ENCODE measurements at regions not wholly inside any gene's neighbourhood (a gene's known extent, or its start where the extent isn't known, plus 50 kb on each side); places are given as distances from the start of the nearest gene placed in this dataset.

- DNase-seq: no peak
These were observed 260.7 kb downstream of the POLR1F start for GRCh38 chr7:19448091-19448490.

GRCh38 chr7:19442016-19442785 lies 266.6 kb downstream of the POLR1F start:
- no peak for DNase-seq

GRCh38 chr7:19439517-19439916 lies 269.3 kb downstream of the POLR1F start:
- DNase-seq: no peak

- DNase-seq: no peak
These were observed 271.4 kb downstream of the POLR1F start for GRCh38 chr7:19437446-19437845.

- no peak for DNase-seq
These were observed 280.9 kb downstream of the POLR1F start for GRCh38 chr7:19427944-19428343.

- DNase-seq: no peak
These were observed 276.6 kb upstream of the FERD3L start for GRCh38 chr7:19421861-19422260.

GRCh38 chr7:19417231-19417630 lies 272.0 kb upstream of the FERD3L start:
- DNase-seq: no peak

GRCh38 chr7:19415123-19415522 lies 269.9 kb upstream of the FERD3L start:
- no peak for DNase-seq

- DNase-seq: no peak
These were observed 268.3 kb upstream of the FERD3L start for GRCh38 chr7:19413443-19413965.

GRCh38 chr7:19410691-19411090 lies 265.5 kb upstream of the FERD3L start:
- no peak for DNase-seq

GRCh38 chr7:19410106-19410505 lies 264.9 kb upstream of the FERD3L start:
- DNase-seq: no peak

GRCh38 chr7:19408706-19409220 lies 263.5 kb upstream of the FERD3L start:
- no peak for DNase-seq

GRCh38 chr7:19407270-19407669 lies 262.0 kb upstream of the FERD3L start:
- DNase-seq: no peak

GRCh38 chr7:19405541-19405940 lies 260.3 kb upstream of the FERD3L start:
- DNase-seq: no peak

GRCh38 chr7:19404912-19405329 lies 259.7 kb upstream of the FERD3L start:
- peak in 1 of 51 donors; percentile 11 for DNase-seq

- DNase-seq: no peak
These were observed 258.5 kb upstream of the FERD3L start for GRCh38 chr7:19403691-19404090.

- no peak for DNase-seq
These were observed 256.2 kb upstream of the FERD3L start for GRCh38 chr7:19401461-19401860.

GRCh38 chr7:19400758-19401254 lies 255.6 kb upstream of the FERD3L start:
- DNase-seq: no peak

- no peak for DNase-seq
These were observed 252.7 kb upstream of the FERD3L start for GRCh38 chr7:19397911-19398310.

- no peak for DNase-seq
These were observed 247.0 kb upstream of the FERD3L start for GRCh38 chr7:19392246-19392645.

GRCh38 chr7:19390795-19391194 lies 245.6 kb upstream of the FERD3L start:
- no peak for DNase-seq

GRCh38 chr7:19381321-19381720 lies 236.1 kb upstream of the FERD3L start:
- no peak for DNase-seq

GRCh38 chr7:19378345-19378714 lies 233.1 kb upstream of the FERD3L start:
- no peak for DNase-seq
